K562 (cell line): ENCODE measurements at regions not wholly inside any gene's neighbourhood (a gene's known extent, or its start where the extent isn't known, plus 50 kb on each side); places are given as distances from the start of the nearest gene placed in this dataset.

Source experiments
- ATAC-seq: fragments of 200-7000 bp; cut with Tn5 transposase; 3 replicates; pipeline ENCODE4 v1.9.1; 2020; ENCODE audit warnings: moderate library complexity
- BruUV-seq: library from RNA; stranded (reverse); fragments of 400-500 nt; replicated peaks from 2 replicates; lab custom pipeline; 2021; lab: Mats Ljungman, UMichigan
- CTCF ChIA-PET: fragments of 300-600 bp; formaldehyde crosslinking; extraction: SDS; loops from one replicate; lab custom pipeline; 2021; ENCODE audit warnings: low intra/inter-chr PET ratio; lab: Yijun Ruan, JAX
- POLR2A ChIA-PET: fragments of 300-600, 350-650 bp; sonication (Branson Sonifier 250); formaldehyde crosslinking; extraction: SDS; loops from one replicate; lab custom pipeline; 2021; ENCODE audit warnings: antibody characterized with exemption, inconsistent platforms; lab: Yijun Ruan, JAX
- DNase-seq, 4 experiments: peaks; one replicate each; pipeline versions ENCODE4 v3.0.0 to v3.0.0-alpha.2; 2011 to 2018; ENCODE audit warnings: low spot score in 3 of 4, mixed read lengths in 3 of 4; ENCODE audit errors: extremely low read depth in 1 of 4
- FAIRE-seq: peaks from 2 replicates; lab custom pipeline; 2011; peaks lifted over from hg19 to GRCh38; lab: Jason Lieb, UNC
- H2AFZ ChIP-seq: 2 replicates; pipeline ENCODE4 v1.6.0; 2011; ENCODE audit warnings: low read depth, low read length, control low read depth, inconsistent platforms
- H3K27ac ChIP-seq: fragments of 200-600 bp; 3 replicates; pipeline ENCODE4 v1.8.0; 2011; ENCODE audit warnings: low read depth, mild to moderate bottlenecking, control low read depth, inconsistent platforms, low read length, moderate library complexity, mixed read lengths; ENCODE audit errors: extremely low read depth
- H3K27me3 ChIP-seq, 2 experiments: fragments of 300-600 bp in 1 of 2; 2 replicates in 1 of 2; 3 replicates in 1 of 2; pipeline versions ENCODE4 v1.6.0 to v1.8.0; 2011; ENCODE audit warnings: inconsistent platforms in 2 of 2, low read length in 2 of 2, mild to moderate bottlenecking in 1 of 2, mixed read lengths in 1 of 2, moderate library complexity in 1 of 2; ENCODE audit not compliant: control insufficient read depth in 2 of 2, insufficient read depth in 2 of 2
- H3K36me3 ChIP-seq: fragments of 300-600 bp; 3 replicates; pipeline ENCODE4 v1.8.0; 2011; ENCODE audit warnings: mild to moderate bottlenecking, low read length, inconsistent platforms; ENCODE audit not compliant: control insufficient read depth, insufficient read depth
- H3K4me1 ChIP-seq, 2 experiments: fragments of 200-600 bp in 1 of 2; replicated peaks in 1 of 2; 2 replicates in 1 of 2; 3 replicates in 1 of 2; pipeline versions ENCODE4 v1.5.1 to v1.8.0; 2011; ENCODE audit warnings: inconsistent platforms in 2 of 2, low read length in 2 of 2, mild to moderate bottlenecking in 1 of 2, mixed read lengths in 1 of 2, moderate library complexity in 1 of 2; ENCODE audit not compliant: control insufficient read depth in 2 of 2, insufficient read depth in 2 of 2
- H3K4me2 ChIP-seq: 2 replicates; pipeline ENCODE4 v1.6.1; 2011; ENCODE audit warnings: low read length, control low read depth, inconsistent platforms, mixed read lengths; ENCODE audit not compliant: insufficient read depth
- H3K4me3 ChIP-seq: fragments of 200-600 bp; sonication (generic), shearing (Covaris generic); 2 replicates; pipeline ENCODE4 v1.5.1; 2016; ENCODE audit warnings: control low read depth, inconsistent platforms
- H3K79me2 ChIP-seq: fragments of 200-600 bp; 3 replicates; pipeline ENCODE4 v1.8.0; 2011; ENCODE audit warnings: low read length, inconsistent platforms; ENCODE audit not compliant: control insufficient read depth, insufficient read depth
- H3K9ac ChIP-seq, 2 experiments: 2 replicates each; pipeline versions ENCODE4 v1.6.0 to v1.6.1; 2011; ENCODE audit warnings: low read depth in 2 of 2, low read length in 2 of 2, control low read depth in 1 of 2, inconsistent platforms in 1 of 2, mild to moderate bottlenecking in 1 of 2, mixed read lengths in 1 of 2; ENCODE audit not compliant: insufficient read depth in 1 of 2
- H3K9me1 ChIP-seq: one replicate; pipeline ENCODE4 v1.6.0; 2011; ENCODE audit warnings: inconsistent platforms, mild to moderate bottlenecking, low read length, moderate library complexity; ENCODE audit not compliant: control insufficient read depth, insufficient read depth
- H3K9me3 ChIP-seq: replicated peaks from 2 replicates; pipeline ENCODE4 v1.5.1; 2011; ENCODE audit warnings: low read depth, low read length, inconsistent platforms; ENCODE audit not compliant: control insufficient read depth, insufficient read depth
- H4K20me1 ChIP-seq: replicated peaks from 2 replicates; pipeline ENCODE4 v1.6.1; 2011; ENCODE audit warnings: low read length, inconsistent platforms, mixed read lengths; ENCODE audit not compliant: control insufficient read depth, insufficient read depth
- ARID3A ChIP-seq: IDR thresholded peaks from 2 replicates; pipeline ENCODE4 v1.6.1; 2012; ENCODE audit warnings: low read depth, low read length, improper control_type of control experiment, borderline replicate concordance
- CGGBP1 ChIP-seq: fragments of 250-450 bp; sonication (Bioruptor Pico); IDR thresholded peaks from 2 replicates; pipeline ENCODE4 v1.9.0; 2021; ENCODE audit warnings: mild to moderate bottlenecking
- EZH2 ChIP-seq: IDR thresholded peaks from 2 replicates; pipeline ENCODE4 v1.6.1; 2012; ENCODE audit warnings: low read depth, mild to moderate bottlenecking, inconsistent platforms, low read length, borderline replicate concordance
- GTF2A2 ChIP-seq: IDR thresholded peaks from 2 replicates; pipeline ENCODE4 v1.6.1; 2016; ENCODE audit warnings: mild to moderate bottlenecking, missing genetic modification characterization, missing compliant biosample characterization
- HSF4 ChIP-seq: fragments of 250-450 bp; sonication (Bioruptor Pico); IDR thresholded peaks from 2 replicates; pipeline ENCODE4 v2.1.2; 2022; ENCODE audit warnings: mild to moderate bottlenecking, moderate library complexity, borderline replicate concordance
- RUNX1 ChIP-seq: sonication (generic); IDR thresholded peaks from 2 replicates; pipeline ENCODE4 v1.6.1; 2016; ENCODE audit warnings: antibody characterized with exemption, low read depth
- ZNF121 ChIP-seq: sonication (generic); formaldehyde crosslinking; conservative IDR thresholded peaks from 2 replicates; pipeline ENCODE4 v1.8.0; 2022; ENCODE audit warnings: missing genetic modification reagents
- ZNF583 ChIP-seq: fragments of 250-450 bp; sonication (Bioruptor Pico); IDR thresholded peaks from 2 replicates; pipeline ENCODE4 v1.4.0; 2020
- ZNF584 ChIP-seq: fragments of 200-800 bp; sonication (Bioruptor generic); IDR thresholded peaks from 2 replicates; pipeline ENCODE4 v1.6.1; 2016; ENCODE audit warnings: low read depth, mild to moderate bottlenecking, missing genetic modification characterization, missing compliant biosample characterization
- WGBS: fragments of 100-300 bp; shearing (Covaris generic); methylation state at CpG from one replicate; pipeline ENCODE4 v1.1.6; 2016; ENCODE audit warnings: low coverage, mixed read lengths; ENCODE audit not compliant: insufficient coverage; ENCODE audit errors: missing lambda C conversion rate; 5-methylcytosine and 5-hydroxymethylcytosine counted together
- in situ Hi-C: fragments of 300-500 bp; cut with MboI; formaldehyde crosslinking; loops from 4 replicates; pipeline ENCODE4 v1.15.0; 2018; ENCODE audit warnings: inconsistent platforms, mixed read lengths
- intact Hi-C: fragments of 100-400 bp; cut with micrococcal nuclease; formaldehyde crosslinking; loops from 2 replicates; pipeline ENCODE4 v1.14.2; 2022
- TF ChIP-seq, protein P1 (sequence below), 2 experiments: IDR thresholded peaks in 1 of 2; conservative IDR thresholded peaks in 1 of 2; 2 replicates each; pipeline ENCODE4 v1.6.1; 2016; ENCODE audit warnings: low read depth in 2 of 2, mild to moderate bottlenecking in 1 of 2, missing compliant biosample characterization in 1 of 2, missing genetic modification characterization in 1 of 2, moderate library complexity in 1 of 2

- no peak overlapping the region for H3K4me3 ChIP-seq
- intact Hi-C loops: no loop called here
- H3K9me3 ChIP-seq: no peaks in the 10 kb centered on the region
- H3K36me3 ChIP-seq: no peaks in the 10 kb centered on the region
- no peak overlapping the region for H3K9ac ChIP-seq
- in situ Hi-C loops: no loop called here
- H3K27me3 ChIP-seq: no peaks in the 10 kb centered on the region; a peak in 1 of 5 replicates
- H4K20me1 ChIP-seq: no peaks in the 10 kb centered on the region
- H3K79me2 ChIP-seq: no peaks in the 10 kb centered on the region
- H3K4me2 ChIP-seq: no peak overlapping the region
- no peaks in the 10 kb centered on the region for H3K9me1 ChIP-seq
- FAIRE-seq: no peak
- ChIA-PET CTCF (no interaction called here), POLR2A (no interaction called here)
- BruUV-seq: no TSS peak
- H3K27ac ChIP-seq: no peak overlapping the region
- no peaks in the 10 kb centered on the region for H3K4me1 ChIP-seq
- no peak for DNase-seq
- 2% methylated on average over 9 of the region's 19 CpGs for WGBS
- no peak for ATAC-seq
- no peak overlapping the region for H2AFZ ChIP-seq
- TF ChIP-seq ARID3A: no peak
These were observed 988.6 kb downstream of the BRD1 start for GRCh38 chr22:48838846-48839730.

- ChIA-PET CTCF (no interaction called here), POLR2A (no interaction called here)
- intact Hi-C loops: no loop called here
- no peaks in the 10 kb centered on the region for H3K36me3 ChIP-seq
- no peak overlapping the region for H3K27ac ChIP-seq
- no peak for DNase-seq
- BruUV-seq: no TSS peak
- no peak overlapping the region for H3K4me3 ChIP-seq
- no peaks in the 10 kb centered on the region for H4K20me1 ChIP-seq
- no peak overlapping the region for H3K4me2 ChIP-seq
- H3K9me1 ChIP-seq: no peaks in the 10 kb centered on the region
- ATAC-seq: no peak
- WGBS: 3% methylated on average over 15 of the region's 16 CpGs
- in situ Hi-C loops: no loop called here
- no peak overlapping the region for H2AFZ ChIP-seq
- H3K9ac ChIP-seq: no peak overlapping the region
- no peaks in the 10 kb centered on the region for H3K9me3 ChIP-seq
- H3K79me2 ChIP-seq: no peaks in the 10 kb centered on the region
- H3K27me3 ChIP-seq: no peaks in the 10 kb centered on the region; a peak in 1 of 5 replicates
- no peaks in the 10 kb centered on the region for H3K4me1 ChIP-seq
- FAIRE-seq: no peak
- TF ChIP-seq HSF4 (CRISPR knock-in tag) (no peak), ZNF121 (CRISPR knock-in tag) (no peak), ZNF584 (CRISPR knock-in tag) (no peak), RUNX1 (no peak), ZNF583 (CRISPR knock-in tag) (no peak), GTF2A2 (tag) (no peak), CGGBP1 (no peak), EZH2 (no peak)
- TF ChIP-seq, protein P1, sequence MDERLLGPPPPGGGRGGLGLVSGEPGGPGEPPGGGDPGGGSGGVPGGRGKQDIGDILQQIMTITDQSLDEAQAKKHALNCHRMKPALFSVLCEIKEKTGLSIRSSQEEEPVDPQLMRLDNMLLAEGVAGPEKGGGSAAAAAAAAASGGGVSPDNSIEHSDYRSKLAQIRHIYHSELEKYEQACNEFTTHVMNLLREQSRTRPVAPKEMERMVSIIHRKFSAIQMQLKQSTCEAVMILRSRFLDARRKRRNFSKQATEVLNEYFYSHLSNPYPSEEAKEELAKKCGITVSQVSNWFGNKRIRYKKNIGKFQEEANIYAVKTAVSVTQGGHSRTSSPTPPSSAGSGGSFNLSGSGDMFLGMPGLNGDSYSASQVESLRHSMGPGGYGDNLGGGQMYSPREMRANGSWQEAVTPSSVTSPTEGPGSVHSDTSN (CRISPR knock-in tag; IDR thresholded peaks at IDR 0.05; ENCODE audit: low read depth): no peak
- TF ChIP-seq, protein P1 (tag; conservative IDR thresholded peaks at IDR 0.05; ENCODE audit: low read depth): no peak
These were observed 989.3 kb downstream of the BRD1 start for GRCh38 chr22:48838376-48838775.
